Gastroesophageal sphincter (tissue), 3 donors: ENCODE measurements at regions not wholly inside any gene's neighbourhood (a gene's known extent, or its start where the extent isn't known, plus 50 kb on each side); places are given as distances from the start of the nearest gene placed in this dataset.

Experiments used
- EP300 ChIP-seq: sonication (generic); formaldehyde crosslinking; IDR thresholded peaks from one replicate; pipeline ENCODE4 v1.6.1; 2017; ENCODE audit warnings: antibody characterized with exemption, mild to moderate bottlenecking
- POLR2A ChIP-seq, 2 donors: fragments of 450-650 bp; IDR thresholded peaks; one replicate each; pipeline ENCODE4 v1.6.1; 2017; ENCODE audit warnings: antibody characterized with exemption in 2 of 2, mild to moderate bottlenecking in 2 of 2, moderate library complexity in 1 of 2
- POLR2AphosphoS5 ChIP-seq: sonication (generic); formaldehyde crosslinking; IDR thresholded peaks from one replicate; pipeline ENCODE4 v1.6.1; 2017; ENCODE audit warnings: antibody characterized with exemption
- TF ChIP-seq, protein P1 (sequence below), 4 experiments: fragments of 200-600 bp in 2 of 4; fragments of 450-650 bp in 2 of 4; sonication (generic) in 1 of 4; IDR thresholded peaks; one replicate each; pipeline ENCODE4 v1.5.1; 2017 to 2019; ENCODE audit warnings: antibody characterized with exemption in 4 of 4, mild to moderate bottlenecking in 2 of 4, moderate library complexity in 2 of 4

DNA sequence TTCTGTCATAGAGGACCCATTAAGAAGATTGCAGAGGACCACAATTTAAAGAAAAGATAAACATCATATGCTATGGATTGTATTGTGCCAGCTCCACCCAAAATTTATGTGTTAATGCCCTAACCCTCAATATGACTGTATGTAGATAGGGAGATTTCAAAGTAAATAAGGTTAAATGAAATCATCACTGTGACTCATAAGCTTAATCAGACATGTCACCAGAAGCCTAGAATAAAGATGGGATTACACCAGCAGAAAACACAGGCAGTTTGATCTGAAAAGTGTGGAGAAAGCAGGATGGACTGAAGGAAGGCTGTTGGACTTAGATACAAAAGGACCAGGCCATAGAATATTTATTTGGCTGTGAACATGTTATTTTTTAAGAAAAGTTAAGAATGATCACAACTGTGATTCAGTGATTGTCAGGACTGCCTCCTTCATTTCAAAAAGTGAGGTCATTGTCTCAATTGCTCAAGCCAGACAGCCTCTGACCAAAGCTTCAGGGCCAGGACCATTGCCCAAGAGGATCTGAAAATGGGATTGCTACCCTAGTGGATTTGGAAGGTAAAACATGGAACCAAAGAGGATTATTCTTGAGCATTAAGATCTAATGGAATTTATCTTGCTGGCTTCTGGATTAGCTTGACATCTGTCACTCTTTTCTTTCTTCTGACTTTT, 270.8 kb upstream of the POM121L12 start:
- TF ChIP-seq, protein P1, sequence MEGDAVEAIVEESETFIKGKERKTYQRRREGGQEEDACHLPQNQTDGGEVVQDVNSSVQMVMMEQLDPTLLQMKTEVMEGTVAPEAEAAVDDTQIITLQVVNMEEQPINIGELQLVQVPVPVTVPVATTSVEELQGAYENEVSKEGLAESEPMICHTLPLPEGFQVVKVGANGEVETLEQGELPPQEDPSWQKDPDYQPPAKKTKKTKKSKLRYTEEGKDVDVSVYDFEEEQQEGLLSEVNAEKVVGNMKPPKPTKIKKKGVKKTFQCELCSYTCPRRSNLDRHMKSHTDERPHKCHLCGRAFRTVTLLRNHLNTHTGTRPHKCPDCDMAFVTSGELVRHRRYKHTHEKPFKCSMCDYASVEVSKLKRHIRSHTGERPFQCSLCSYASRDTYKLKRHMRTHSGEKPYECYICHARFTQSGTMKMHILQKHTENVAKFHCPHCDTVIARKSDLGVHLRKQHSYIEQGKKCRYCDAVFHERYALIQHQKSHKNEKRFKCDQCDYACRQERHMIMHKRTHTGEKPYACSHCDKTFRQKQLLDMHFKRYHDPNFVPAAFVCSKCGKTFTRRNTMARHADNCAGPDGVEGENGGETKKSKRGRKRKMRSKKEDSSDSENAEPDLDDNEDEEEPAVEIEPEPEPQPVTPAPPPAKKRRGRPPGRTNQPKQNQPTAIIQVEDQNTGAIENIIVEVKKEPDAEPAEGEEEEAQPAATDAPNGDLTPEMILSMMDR (IDR thresholded peaks at IDR 0.05), result no peak
- no peak for TF ChIP-seq EP300
- no peak for TF ChIP-seq POLR2AphosphoS5
- TF ChIP-seq POLR2A (IDR thresholded peaks at IDR 0.05), result no peak
